ENCODE measurements at regions not wholly inside any gene's neighbourhood (a gene's known extent, or its start where the extent isn't known, plus 50 kb on each side); places are given as distances from the start of the nearest gene placed in this dataset.

GRCh38 chr10:130757271-130757670 is 554.2 kb downstream of the TCERG1L start:
- intact Hi-C loops (cut with micrococcal nuclease), result no loop called here
- CTCF ChIA-PET (ENCODE audit: partially characterized antibody), result no interaction called here
- no peaks in the 10 kb centered on the region for H3K36me3 ChIP-seq (ENCODE audit: insufficient read depth, low read length)

DNA sequence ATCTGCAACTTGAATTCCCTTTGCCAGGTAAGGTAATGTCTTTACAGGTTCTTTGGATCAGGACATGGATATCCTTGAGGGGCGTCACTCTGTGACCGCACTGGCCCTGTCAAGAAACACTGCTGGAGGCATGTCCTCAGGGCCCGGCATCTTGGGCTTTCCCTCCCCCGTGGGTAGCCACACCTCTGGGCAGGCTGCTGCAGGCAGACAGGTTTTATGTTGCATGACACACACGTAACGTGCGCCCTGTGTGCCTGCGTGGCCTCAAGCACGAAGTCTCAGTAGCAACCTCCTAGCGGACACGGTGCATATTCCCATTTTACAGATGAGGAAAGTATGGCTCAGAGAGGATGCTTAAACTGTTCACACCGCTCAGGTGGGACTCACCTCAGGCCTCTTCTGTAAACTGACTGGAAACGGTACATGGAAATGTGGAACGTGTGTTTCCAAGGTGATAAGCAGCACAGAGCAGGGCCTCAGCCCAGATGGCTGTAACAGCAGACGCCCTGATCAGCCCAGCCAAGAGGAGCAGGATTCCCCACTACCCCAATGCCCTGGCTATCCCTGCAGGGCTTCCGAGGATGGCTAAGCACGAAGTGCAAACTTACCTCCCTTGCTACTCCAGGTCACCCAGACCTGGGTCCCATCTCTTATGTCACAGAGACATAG is 553.6 kb downstream of the TCERG1L start:
- CTCF ChIA-PET (ENCODE audit: partially characterized antibody), result no interaction called here

More at GRCh38 chr10:130757271-130757670, 554.2 kb downstream of the TCERG1L start:
- H3K9me3 Mint-ChIP-seq, result peaks cover 0 to 10% (median 4%) of the 10 kb centered on the region in 8 donors
- DNase-seq, result no peak
- no peak overlapping the region for H3K27ac ChIP-seq (ENCODE audit: low read depth, low read length)
- H3K27me3 ChIP-seq (ENCODE audit: insufficient read depth, low read length), result no peaks in the 10 kb centered on the region
- POLR2A ChIA-PET (ENCODE audit: partially characterized antibody), result no interaction called here
- H3K36me3 Mint-ChIP-seq, result no peaks in the 10 kb centered on the region
- H3K9me3 ChIP-seq (ENCODE audit: control insufficient read depth in 1 of 2, low read length in 2 of 2), result no peaks in the 10 kb centered on the region
- no peak overlapping the region for H3K27ac Mint-ChIP-seq
- no peaks in the 10 kb centered on the region for H3K27me3 Mint-ChIP-seq
- H3K4me1 Mint-ChIP-seq, result no peaks in the 10 kb centered on the region
- no peak overlapping the region for H3K4me3 Mint-ChIP-seq
- no peak overlapping the region for H3K4me3 ChIP-seq (ENCODE audit: low read length in 2 of 2)
- H3K4me1 ChIP-seq (ENCODE audit: insufficient read depth, low read length), result no peaks in the 10 kb centered on the region

DNA sequence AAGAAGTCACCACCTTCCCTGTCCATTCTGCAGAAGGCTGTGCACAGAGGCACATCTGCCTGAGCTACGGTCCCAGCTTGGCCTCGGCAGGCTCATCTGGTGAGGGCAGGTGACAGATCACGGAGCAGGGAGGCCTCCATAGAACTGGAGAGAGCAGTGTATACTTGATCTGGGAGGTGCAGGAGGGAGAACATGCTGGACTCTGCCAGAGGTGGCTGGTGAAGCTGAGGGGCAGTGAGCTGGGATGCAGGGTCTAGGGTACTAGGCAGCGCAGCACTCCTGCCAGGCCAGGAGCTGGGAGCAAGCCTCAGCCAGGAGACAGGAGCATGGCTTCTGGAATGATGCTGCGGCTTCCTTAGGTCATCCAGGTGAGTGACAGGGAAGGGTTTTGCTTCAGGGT is 553.0 kb downstream of the TCERG1L start:
- CTCF ChIA-PET (ENCODE audit: partially characterized antibody), result no interaction called here
- Histone ChIP-seq H3K36me3 (ENCODE audit: insufficient read depth, low read length) (no peaks in the 10 kb centered on the region), H3K27ac (ENCODE audit: low read depth, low read length) (no peak overlapping the region), H3K4me3 (ENCODE audit: low read length in 2 of 2) (no peak overlapping the region), H3K9me3 (ENCODE audit: control insufficient read depth in 1 of 2, low read length in 2 of 2) (no peaks in the 10 kb centered on the region), H3K4me1 (ENCODE audit: insufficient read depth, low read length) (no peaks in the 10 kb centered on the region), H3K27me3 (ENCODE audit: insufficient read depth, low read length) (no peaks in the 10 kb centered on the region)
- H3K4me3 Mint-ChIP-seq, result no peak overlapping the region
- H3K27me3 Mint-ChIP-seq, result peaks cover 0 to 1% of the 10 kb centered on the region in 2 donors
- intact Hi-C loops (cut with micrococcal nuclease), result no loop called here
- POLR2A ChIA-PET (ENCODE audit: partially characterized antibody), result no interaction called here
- H3K9me3 Mint-ChIP-seq, result peaks cover 0 to 10% (median 3%) of the 10 kb centered on the region in 8 donors
- no peak overlapping the region for H3K27ac Mint-ChIP-seq
- no peak for DNase-seq
- no peaks in the 10 kb centered on the region for H3K4me1 Mint-ChIP-seq
- H3K36me3 Mint-ChIP-seq, result no peaks in the 10 kb centered on the region

More for the DNA sequence above, 553.6 kb downstream of the TCERG1L start:
- Mint-ChIP-seq H3K4me1 (no peaks in the 10 kb centered on the region), H3K27ac (no peak overlapping the region), H3K9me3 (peaks cover 0 to 10% (median 3%) of the 10 kb centered on the region in 8 donors), H3K4me3 (no peak overlapping the region), H3K36me3 (no peaks in the 10 kb centered on the region), H3K27me3 (no peaks in the 10 kb centered on the region)
- Histone ChIP-seq H3K4me3 (ENCODE audit: low read length in 2 of 2) (no peak overlapping the region), H3K27me3 (ENCODE audit: insufficient read depth, low read length) (no peaks in the 10 kb centered on the region), H3K9me3 (ENCODE audit: control insufficient read depth in 1 of 2, low read length in 2 of 2) (no peaks in the 10 kb centered on the region), H3K36me3 (ENCODE audit: insufficient read depth, low read length) (no peaks in the 10 kb centered on the region), H3K4me1 (ENCODE audit: insufficient read depth, low read length) (no peaks in the 10 kb centered on the region), H3K27ac (ENCODE audit: low read depth, low read length) (no peak overlapping the region)
- POLR2A ChIA-PET (ENCODE audit: partially characterized antibody), result no interaction called here
- no peak for DNase-seq
- intact Hi-C loops (cut with micrococcal nuclease), result no loop called here

DNA sequence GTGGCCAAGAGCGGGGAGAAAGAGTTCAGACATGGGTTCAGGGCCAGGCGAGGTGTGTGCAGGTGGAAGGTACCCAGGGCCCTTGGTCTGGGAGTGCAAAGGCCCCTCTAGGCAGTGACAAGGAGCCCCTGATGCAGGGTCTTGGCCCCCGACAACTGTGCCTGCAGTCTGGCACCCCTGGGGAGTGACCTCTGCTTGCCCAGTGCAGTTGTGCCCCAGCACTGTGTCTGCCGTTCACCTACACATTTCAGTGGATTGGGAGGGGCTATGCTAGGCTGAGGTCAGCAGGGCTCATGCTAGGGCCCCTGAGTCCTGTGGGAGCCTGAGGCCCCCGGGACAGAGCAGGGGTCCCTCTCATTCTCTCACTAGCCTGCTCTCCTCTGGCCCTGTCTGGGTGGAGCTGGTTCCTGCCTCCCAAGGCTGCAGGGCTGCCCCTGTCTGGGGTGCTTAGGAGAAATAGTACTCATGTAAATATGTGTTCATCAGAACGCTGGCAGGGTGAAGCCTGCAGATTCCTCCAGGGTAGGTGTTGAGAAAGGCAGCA is 550.4 kb downstream of the TCERG1L start:
- Histone ChIP-seq H3K4me3 (ENCODE audit: low read length in 2 of 2) (no peak overlapping the region), H3K4me1 (ENCODE audit: insufficient read depth, low read length) (no peaks in the 10 kb centered on the region), H3K9me3 (ENCODE audit: control insufficient read depth in 1 of 2, low read length in 2 of 2) (no peaks in the 10 kb centered on the region), H3K27ac (ENCODE audit: low read depth, low read length) (no peak overlapping the region), H3K27me3 (ENCODE audit: insufficient read depth, low read length) (no peaks in the 10 kb centered on the region), H3K36me3 (ENCODE audit: insufficient read depth, low read length) (no peaks in the 10 kb centered on the region)
- CTCF ChIA-PET (ENCODE audit: partially characterized antibody), result no interaction called here
- H3K27ac Mint-ChIP-seq, result no peak overlapping the region
- H3K4me1 Mint-ChIP-seq, result no peaks in the 10 kb centered on the region
- DNase-seq, result no peak
- POLR2A ChIA-PET (ENCODE audit: partially characterized antibody), result no interaction called here
- H3K36me3 Mint-ChIP-seq, result no peaks in the 10 kb centered on the region
- peaks cover 0 to 8% (median 2%) of the 10 kb centered on the region in 8 donors for H3K9me3 Mint-ChIP-seq
- H3K4me3 Mint-ChIP-seq, result no peak overlapping the region
- intact Hi-C loops (cut with micrococcal nuclease), result no loop called here
- peaks cover 0 to 1% of the 10 kb centered on the region in 2 donors for H3K27me3 Mint-ChIP-seq

DNA sequence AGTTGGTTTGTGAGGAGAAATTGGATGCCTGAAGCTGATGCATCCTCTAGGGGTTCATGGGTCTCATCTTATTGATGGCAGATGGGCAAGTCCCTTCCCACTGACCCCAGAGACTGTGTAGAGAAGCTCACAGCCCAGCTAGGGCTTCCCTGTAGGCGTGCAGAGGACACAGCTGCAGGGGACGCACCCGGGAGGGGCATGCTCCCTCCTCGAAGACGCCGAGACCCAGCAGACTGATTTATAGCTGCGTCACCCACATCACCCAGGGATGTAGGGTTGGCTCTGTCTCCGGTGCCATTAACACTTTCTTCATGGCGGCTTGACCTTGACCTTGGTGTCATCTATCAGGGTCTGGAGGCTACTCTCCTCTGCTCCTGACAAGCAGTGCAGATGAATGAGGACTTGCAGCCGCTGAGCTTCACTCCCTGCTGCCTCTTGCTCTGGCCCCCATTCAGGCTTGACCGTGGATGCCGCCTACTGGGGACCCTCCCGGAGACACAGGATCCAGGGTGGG is 549.7 kb downstream of the TCERG1L start:
- POLR2A ChIA-PET (ENCODE audit: partially characterized antibody), result no interaction called here
- DNase-seq, result no peak
- Histone ChIP-seq H3K4me3 (ENCODE audit: low read length in 2 of 2) (no peak overlapping the region), H3K4me1 (ENCODE audit: insufficient read depth, low read length) (no peaks in the 10 kb centered on the region), H3K27me3 (ENCODE audit: insufficient read depth, low read length) (no peaks in the 10 kb centered on the region), H3K9me3 (ENCODE audit: control insufficient read depth in 1 of 2, low read length in 2 of 2) (no peaks in the 10 kb centered on the region), H3K27ac (ENCODE audit: low read depth, low read length) (no peak overlapping the region), H3K36me3 (ENCODE audit: insufficient read depth, low read length) (no peaks in the 10 kb centered on the region)
- Mint-ChIP-seq H3K27ac (no peak overlapping the region), H3K4me3 (no peak overlapping the region), H3K9me3 (peaks cover 0 to 10% (median 3%) of the 10 kb centered on the region in 8 donors), H3K36me3 (no peaks in the 10 kb centered on the region), H3K27me3 (peaks cover 0 to 1% of the 10 kb centered on the region in 2 donors), H3K4me1 (no peaks in the 10 kb centered on the region)
- intact Hi-C loops (cut with micrococcal nuclease), result no loop called here
- CTCF ChIA-PET (ENCODE audit: partially characterized antibody), result no interaction called here

- H3K27me3 Mint-ChIP-seq, result peaks cover 0 to 1% of the 10 kb centered on the region in 2 donors
- H3K9me3 ChIP-seq (ENCODE audit: control insufficient read depth in 1 of 2, low read length in 2 of 2), result no peaks in the 10 kb centered on the region
- no peak overlapping the region for H3K4me3 ChIP-seq (ENCODE audit: low read length in 2 of 2)
- DNase-seq, result no peak
- ChIA-PET CTCF (ENCODE audit: partially characterized antibody) (no interaction called here), POLR2A (ENCODE audit: partially characterized antibody) (no interaction called here)
- H3K4me3 Mint-ChIP-seq, result no peak overlapping the region
- no peaks in the 10 kb centered on the region for H3K27me3 ChIP-seq (ENCODE audit: insufficient read depth, low read length)
- H3K27ac Mint-ChIP-seq, result no peak overlapping the region
- no peak overlapping the region for H3K27ac ChIP-seq (ENCODE audit: low read depth, low read length)
- peaks cover 0 to 10% (median 3%) of the 10 kb centered on the region in 8 donors for H3K9me3 Mint-ChIP-seq
- H3K36me3 Mint-ChIP-seq, result no peaks in the 10 kb centered on the region
- H3K4me1 Mint-ChIP-seq, result no peaks in the 10 kb centered on the region
- H3K4me1 ChIP-seq (ENCODE audit: insufficient read depth, low read length), result no peaks in the 10 kb centered on the region
- intact Hi-C loops (cut with micrococcal nuclease), result no loop called here
- no peaks in the 10 kb centered on the region for H3K36me3 ChIP-seq (ENCODE audit: insufficient read depth, low read length)
Observed at GRCh38 chr10:130762491-130762890, 549.0 kb downstream of the TCERG1L start.

- Histone ChIP-seq H3K36me3 (ENCODE audit: insufficient read depth, low read length) (no peaks in the 10 kb centered on the region), H3K9me3 (ENCODE audit: control insufficient read depth in 1 of 2, low read length in 2 of 2) (no peaks in the 10 kb centered on the region), H3K4me1 (ENCODE audit: insufficient read depth, low read length) (no peaks in the 10 kb centered on the region), H3K27me3 (ENCODE audit: insufficient read depth, low read length) (no peaks in the 10 kb centered on the region), H3K4me3 (ENCODE audit: low read length in 2 of 2) (no peak overlapping the region), H3K27ac (ENCODE audit: low read depth, low read length) (no peak overlapping the region)
- ChIA-PET POLR2A (ENCODE audit: partially characterized antibody) (no interaction called here), CTCF (ENCODE audit: partially characterized antibody) (no interaction called here)
- DNase-seq, result no peak
- no peak overlapping the region for H3K4me3 Mint-ChIP-seq
- no peak overlapping the region for H3K27ac Mint-ChIP-seq
- H3K9me3 Mint-ChIP-seq, result peaks cover 0 to 10% (median 6%) of the 10 kb centered on the region in 8 donors
- no peaks in the 10 kb centered on the region for H3K4me1 Mint-ChIP-seq
- H3K27me3 Mint-ChIP-seq, result peaks cover 0 to 1% of the 10 kb centered on the region in 2 donors
- intact Hi-C loops (cut with micrococcal nuclease), result no loop called here
- H3K36me3 Mint-ChIP-seq, result no peaks in the 10 kb centered on the region
Observed at GRCh38 chr10:130763071-130763470, 548.5 kb downstream of the TCERG1L start.

Measured in CD4-positive, alpha-beta memory T cell (primary cell).